Neural cell (in vitro differentiated cells): ENCODE measurements at regions not wholly inside any gene's neighbourhood (a gene's known extent, or its start where the extent isn't known, plus 50 kb on each side); places are given as distances from the start of the nearest gene placed in this dataset.

Source experiments
- CTCF ChIP-seq: fragments of 450-650 bp; IDR thresholded peaks from 2 replicates; pipeline ENCODE4 v1.5.1; 2014; ENCODE audit warnings: antibody characterized with exemption, mild to moderate bottlenecking, moderate library complexity; ENCODE audit not compliant: poor library complexity, severe bottlenecking
- TAF1 ChIP-seq: IDR thresholded peaks from 2 replicates; pipeline ENCODE4 v1.6.1; 2012; ENCODE audit warnings: low read depth

- TF ChIP-seq CTCF (no peak), TAF1 (no peak)
These were observed 173.4 kb downstream of the MOXD1 start for GRCh38 chr6:132227904-132228303.
